GM19023 (cell line): ENCODE measurements at regions not wholly inside any gene's neighbourhood (a gene's known extent, or its start where the extent isn't known, plus 50 kb on each side); places are given as distances from the start of the nearest gene placed in this dataset.

Experiments used
- ATAC-seq: cut with Tn5 transposase; IDR thresholded peaks from one replicate; pipeline ENCODE4 v1.9.1; 2021; ENCODE audit warnings: mild to moderate bottlenecking, moderate library complexity; ENCODE audit not compliant: unreplicated experiment

DNA sequence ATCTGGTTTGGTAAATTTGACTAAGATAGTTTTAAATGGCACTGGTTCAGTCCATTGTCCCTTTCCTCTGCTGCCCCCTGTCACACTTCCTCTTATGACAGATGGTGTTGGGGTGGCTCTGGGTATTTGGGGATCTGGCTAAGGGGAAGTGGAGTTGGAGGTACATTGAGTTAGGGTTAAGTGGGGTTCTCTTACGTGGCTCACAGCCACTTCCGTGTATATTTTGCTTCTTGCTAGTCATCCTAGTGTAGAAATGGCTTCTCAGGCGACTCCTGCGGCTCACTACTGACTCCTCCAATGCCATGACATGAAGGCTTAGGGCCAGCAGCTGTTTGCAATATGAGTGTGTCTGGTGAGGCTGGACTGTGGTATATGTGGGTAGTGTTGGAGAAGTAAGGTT is 187.0 kb downstream of the HAUS1 start:
- no peak for ATAC-seq

DNA sequence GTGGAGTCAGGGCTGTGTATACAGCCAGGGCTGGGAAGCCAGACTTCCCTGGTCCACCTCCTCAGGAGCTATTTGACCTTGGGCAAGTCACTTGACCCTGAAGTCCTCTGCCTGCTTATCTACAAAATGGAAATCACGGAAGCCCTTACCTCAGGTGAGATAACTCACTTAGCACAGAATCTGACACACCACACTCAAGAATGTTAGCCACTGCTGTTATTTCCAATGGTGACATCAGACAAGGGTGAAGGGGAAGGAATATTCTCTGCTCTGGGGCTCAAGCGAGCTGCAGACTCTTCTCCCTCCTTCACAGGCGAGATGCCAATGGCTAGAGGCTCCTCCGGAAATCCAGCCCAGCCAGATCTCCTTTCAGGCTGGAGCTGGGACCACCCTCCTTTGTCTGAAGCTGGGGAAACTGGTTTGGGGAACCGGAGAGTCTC is 189.6 kb downstream of the HAUS1 start:
- ATAC-seq, result no peak

DNA sequence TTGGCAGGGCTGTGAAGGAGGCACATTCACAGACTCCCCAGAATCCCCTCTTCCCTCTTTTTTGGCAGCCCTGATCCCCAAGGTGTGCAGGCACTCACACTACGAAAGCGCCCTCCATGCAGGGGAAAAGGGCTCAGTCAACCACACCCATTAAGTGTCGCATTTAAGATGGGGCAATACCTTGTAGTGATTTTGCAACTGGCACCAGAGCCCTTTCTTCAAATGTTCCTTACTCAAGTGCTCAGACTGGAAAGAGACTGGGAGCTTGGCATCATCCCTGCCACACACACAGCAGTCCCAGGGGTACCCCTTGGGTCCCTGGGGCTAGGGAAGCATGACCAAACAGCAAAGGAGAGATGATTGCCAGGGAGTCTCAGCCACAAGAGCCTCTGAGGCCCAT is 190.1 kb downstream of the HAUS1 start:
- no peak for ATAC-seq

DNA sequence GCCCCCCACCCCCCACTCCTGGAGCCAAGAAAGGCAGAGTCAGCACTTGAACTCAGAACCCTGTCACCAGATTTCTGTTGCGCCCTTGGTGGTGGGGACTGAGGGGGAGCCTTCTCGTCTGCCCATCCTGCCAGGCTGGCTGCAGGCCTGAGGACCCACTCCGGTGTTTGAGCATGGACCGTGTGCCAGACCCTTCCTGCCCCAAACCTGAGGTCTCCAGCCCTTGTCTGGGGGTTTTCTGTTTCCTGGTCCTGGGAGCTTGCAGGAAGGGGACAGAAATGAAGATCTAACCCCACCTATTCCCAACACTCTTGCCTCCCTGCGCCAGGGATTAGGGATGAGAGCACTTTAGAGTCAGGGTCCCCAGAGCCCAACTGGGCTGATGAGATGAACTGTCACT is 190.6 kb downstream of the HAUS1 start:
- no peak for ATAC-seq

DNA sequence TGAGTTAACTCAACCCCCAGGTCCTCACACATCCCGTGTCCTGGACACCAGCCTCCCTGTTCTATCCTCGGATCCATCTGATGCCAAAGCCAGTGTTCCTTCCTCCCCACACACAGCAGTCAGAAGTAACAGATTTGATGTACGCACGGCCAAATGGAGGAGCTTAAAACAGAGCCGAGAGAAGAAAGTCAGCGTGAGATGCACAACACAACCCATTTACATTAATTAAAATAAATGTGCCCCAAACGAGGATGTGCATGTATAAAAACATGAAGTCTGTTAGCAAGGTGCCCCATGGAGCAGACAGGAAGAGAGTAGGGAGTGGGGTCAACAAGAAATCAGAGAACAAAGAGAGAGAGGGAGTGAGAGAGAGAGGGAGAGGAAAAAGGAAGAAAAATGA is 191.2 kb downstream of the HAUS1 start:
- ATAC-seq, result no peak

DNA sequence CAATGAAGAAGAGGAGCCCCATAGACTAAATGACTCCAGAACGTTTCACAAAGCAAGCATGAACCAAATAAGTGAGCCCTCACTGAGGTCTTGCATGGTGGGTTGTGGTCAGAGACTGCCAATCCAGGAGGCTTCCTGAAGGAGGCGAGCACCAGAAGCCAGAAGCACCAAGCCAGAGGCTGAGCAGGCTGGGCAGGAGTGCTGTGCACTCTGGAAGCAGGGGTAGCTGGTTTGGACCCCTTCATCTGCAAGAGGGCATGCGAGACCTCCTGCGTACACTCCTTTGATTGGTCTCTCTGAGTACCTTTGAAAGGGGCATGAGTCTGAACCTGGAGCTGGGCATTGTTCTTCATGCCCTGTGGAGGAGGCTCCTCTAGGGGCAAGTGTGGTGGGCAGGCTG is 192.5 kb downstream of the HAUS1 start:
- ATAC-seq, result no peak

DNA sequence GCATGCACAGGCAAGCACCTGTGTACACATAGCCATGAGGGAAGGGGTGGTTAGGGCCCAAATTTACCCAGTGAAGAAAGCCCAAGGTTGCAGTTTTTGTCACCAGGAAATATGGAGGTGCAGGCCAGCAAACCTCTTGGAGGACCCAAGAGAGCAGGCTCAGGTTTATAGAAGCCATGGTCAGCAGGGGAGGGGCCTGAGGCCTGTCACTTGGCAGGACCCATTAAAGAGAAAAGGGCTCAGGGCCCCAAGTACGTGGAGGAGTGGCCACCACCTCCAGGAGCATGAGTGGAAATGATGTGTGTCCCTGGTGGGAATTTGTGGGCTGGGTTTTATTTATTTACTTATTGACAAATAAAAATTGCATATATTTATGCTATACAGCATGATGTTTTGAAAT is 192.9 kb downstream of the HAUS1 start:
- ATAC-seq, result no peak

DNA sequence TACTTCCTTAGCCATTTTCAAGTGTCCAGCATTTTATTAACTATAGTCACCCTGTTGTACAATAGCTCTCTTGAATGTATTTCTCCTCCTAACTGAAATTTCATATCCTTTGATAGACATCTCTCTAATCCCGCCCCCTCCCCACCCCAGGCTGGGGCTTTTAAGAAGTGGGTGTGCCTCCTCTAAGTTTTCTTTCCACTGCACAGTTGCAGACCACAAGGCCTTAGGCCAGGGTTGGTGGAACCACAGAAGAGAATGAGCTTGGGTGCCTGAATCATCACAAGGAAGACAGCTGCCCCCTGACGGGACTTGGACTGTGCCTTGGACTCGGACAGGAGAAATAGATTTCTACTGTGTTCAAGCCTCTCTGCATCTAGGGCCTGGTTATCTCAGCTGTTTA is 193.4 kb downstream of the HAUS1 start:
- no peak for ATAC-seq

DNA sequence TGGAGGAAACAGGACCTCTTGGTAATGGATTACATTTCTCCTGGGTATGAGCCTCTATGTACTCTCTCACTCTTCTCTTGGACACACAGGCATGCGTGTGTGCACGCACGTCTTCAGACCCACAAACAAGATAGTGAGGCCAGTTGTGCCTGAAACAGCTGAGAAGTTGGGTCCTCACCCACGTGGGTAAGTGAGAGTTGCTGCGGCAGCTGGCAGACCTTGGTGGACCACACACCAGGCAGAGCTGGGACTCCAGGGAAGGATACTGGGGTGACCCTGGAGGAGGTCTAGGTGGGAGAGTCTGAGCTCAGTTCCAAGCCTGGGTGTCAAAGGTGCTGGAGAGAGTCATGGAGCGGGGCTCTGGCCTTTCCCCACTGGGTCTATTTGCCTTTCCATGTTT is 194.3 kb downstream of the HAUS1 start:
- no peak for ATAC-seq

DNA sequence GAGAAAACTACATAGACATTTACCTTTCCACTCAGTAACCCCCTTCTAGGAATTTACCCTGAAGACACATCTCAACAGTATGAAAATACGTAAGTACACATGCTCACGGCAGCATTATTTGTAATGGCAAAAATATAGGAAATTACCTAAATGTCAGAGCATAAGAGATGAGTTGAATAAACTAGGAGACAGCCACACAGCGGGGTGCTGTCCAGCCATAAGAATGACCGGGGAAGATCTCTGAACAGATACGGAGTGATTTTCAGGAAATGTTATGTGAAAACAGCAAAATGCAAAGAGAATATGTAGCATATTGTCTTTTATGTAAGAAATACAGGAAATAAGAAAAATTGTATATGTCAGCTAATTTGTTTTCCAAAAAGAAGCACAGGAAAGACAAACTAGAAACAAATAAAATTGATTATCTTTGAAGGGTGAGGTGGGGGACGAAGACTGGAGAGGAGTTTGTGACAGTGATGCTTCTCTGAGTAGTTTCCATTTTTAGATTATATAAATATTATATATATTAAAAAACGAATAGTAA is 195.4 kb downstream of the HAUS1 start:
- no peak for ATAC-seq

DNA sequence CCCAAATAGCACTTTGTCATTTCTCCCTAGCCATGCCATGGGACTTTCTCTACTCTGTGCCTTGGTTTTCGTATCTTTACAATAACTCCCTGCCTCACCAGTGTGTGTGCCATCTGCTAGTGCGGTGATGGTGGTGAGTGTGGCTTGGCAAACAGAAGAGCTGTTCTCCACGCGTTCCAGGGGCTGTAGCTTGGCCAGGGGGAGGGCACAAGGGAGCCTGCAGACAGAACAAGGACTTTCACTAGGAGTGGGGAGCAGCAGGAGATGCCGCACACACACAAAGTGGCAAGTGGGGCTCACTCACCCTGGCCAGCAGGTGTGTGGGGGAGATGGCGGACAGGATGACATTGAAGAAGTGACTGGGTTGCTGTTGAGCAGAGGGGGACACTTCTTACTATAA is 196.9 kb downstream of the HAUS1 start:
- ATAC-seq, result no peak

DNA sequence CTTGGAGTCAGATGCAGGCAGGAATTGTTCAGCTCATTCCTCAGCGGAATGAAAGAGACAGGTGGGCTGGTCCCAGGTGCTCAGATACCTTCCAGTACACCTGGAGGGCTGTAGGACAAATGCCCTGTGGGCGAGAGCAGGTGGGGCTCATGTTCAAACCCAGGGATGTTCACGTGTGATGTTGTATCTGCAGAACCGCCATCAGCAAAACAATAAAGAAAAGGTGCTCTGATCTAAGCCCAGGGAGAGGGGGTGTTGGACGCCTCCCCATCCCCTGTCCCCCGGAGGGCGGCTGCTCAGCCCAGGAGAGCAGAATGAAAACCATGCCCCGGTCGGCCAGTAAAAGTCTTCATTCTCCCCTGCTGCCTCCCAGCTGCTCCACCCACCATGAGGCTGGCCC is 197.4 kb downstream of the HAUS1 start:
- ATAC-seq, result no peak

DNA sequence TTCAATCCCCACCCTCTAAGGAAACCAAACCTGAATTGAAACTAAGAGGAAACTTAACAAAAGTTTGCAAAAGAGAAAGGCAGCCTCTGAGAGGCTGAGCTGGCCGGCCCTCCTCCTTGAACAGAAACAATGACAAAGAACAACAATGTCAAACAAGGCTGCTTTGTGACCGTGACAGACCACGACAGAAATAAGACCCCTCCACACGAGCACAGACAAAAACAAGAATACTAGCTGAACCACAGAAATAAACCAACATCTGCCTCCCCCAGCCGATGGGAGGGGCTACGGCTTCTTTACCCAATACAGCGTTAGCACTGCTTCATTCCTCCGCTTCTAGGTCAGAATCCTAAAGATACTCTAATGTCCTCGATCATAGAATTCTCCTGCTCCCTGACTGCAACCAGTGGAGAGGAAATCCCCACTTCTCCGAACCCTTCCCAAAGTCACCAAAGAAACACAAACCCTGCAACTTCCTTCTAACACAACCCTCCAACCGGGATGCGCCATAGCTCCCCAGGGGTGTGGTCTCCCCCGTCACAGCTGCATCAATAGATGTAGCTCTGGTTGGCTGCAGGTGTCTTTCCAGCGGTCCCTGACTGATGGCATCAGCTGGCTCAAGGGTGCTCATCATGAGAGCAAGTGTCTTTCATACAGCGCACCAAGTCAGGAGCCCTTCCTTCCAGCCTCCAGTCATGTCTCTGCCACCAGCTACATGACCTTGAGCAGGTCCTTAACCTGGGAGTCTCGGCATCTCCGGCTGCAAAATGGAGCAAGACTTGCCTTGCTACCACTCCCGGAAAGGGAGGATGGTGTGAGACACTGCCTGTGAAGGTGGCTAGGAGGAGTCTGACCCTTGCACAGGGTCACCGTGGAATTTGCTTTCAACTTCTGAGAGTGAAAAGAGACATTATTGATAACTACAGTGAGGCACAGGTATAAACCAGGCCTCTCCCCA is 198.6 kb downstream of the HAUS1 start:
- no peak for ATAC-seq

DNA sequence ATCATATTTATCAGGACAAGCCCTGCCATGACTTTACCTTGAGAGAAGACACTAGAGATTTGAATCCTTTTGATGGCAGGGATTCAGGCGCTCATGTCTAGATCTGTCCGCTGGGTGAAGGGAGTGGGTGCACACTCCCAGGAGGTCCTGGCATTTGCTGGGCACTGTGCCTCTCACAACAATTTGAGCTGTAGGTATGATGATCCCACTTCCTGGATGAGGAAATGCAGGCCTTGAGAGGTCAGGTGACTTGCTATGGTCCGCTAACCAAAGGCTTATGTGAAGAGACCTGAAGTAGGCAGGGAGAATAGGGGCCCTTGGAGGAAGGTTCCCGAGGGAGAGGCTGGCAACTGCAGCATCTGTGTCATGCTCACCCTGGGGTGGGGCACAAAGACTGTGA is 206.1 kb downstream of the HAUS1 start:
- no peak for ATAC-seq

DNA sequence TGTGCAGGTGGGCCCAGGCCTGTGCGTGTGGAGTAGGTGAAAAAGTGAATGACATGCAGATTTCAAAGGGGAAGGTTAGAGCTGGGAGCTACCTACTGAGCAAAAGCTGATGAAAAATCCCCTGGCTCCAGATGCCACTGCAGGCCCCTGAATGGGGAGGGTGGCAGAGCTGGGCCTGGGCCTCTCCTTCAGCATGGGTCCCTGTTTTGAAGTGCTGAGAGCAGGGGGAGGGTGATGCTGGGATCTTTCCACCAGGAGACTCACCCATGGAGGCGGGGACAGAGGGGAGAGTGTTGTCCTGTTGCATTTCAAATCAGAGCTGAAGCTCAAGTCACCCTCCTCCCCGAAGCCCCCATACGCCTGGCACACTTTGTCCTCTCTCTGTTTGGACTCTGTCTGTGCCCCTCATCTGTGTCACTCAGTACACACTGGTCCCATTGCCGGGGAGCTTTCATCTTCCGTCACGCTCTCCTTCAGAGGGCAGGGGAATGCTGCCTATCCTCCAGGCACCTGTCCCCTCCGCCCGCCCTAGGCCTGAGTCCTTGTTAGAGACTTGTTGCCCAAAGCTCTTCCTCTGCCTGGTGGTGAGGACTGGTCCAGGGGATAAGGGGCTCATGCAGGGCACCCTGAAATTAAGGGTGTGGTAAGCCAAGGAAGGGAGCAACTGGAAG is 206.6 kb downstream of the HAUS1 start:
- ATAC-seq, result no peak

DNA sequence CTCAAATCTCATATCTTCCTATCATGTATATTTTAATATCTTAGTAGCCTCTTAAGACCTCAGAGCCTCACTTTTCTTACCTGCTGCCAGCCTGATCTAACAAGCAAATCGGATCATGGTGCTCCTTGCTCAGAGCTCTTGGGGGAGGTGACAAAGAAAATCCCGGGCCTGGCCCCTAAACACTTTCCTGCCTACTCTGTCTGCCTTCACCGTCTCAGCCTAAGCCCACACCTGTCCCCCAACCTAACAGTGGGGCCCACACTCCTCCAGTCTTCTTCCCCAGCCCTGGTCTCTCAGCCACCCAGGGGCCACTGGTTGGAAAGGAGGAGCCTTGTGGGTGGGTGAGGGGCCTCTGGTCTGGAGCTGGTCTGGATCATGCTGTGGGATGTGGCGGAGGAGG is 207.3 kb downstream of the HAUS1 start:
- no peak for ATAC-seq

DNA sequence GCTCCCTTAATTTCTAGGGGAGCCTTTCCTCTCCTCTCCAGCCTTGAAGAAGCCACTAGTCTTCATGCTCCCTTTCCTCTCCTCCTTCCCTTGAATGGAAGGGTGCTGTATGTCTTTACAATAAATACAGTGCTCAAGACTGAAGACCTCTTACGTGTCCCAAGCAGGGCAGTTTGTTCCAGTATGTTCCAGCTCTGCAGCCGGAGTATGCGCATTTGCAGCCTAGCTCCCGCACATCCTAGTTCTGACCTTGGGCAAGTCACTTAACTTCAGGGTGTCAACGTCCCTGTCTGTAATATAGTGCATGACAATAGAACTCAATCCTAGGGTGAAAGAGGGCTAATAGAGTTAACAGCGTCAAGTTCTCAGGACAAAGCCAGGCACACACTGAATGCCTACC is 208.0 kb downstream of the HAUS1 start:
- no peak for ATAC-seq

DNA sequence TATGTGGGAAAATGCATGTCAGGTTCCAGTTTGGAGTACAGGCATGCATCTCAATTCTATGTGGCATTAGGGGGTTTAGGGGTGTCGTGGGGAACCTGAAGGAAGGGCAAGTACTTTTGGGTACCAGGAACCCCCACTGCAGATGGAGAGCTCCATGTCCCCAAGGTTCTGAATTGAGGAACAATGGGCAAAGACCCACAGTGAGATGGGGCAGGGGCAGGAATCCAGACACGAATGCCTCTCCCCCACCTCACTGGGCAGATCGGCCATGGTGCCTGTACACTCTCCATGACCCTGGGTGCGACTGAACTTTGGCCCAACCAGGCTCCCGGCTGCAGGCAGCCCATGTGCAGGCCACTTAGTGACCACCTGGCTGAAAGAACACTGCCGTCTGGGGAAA is 209.3 kb downstream of the HAUS1 start:
- no peak for ATAC-seq

DNA sequence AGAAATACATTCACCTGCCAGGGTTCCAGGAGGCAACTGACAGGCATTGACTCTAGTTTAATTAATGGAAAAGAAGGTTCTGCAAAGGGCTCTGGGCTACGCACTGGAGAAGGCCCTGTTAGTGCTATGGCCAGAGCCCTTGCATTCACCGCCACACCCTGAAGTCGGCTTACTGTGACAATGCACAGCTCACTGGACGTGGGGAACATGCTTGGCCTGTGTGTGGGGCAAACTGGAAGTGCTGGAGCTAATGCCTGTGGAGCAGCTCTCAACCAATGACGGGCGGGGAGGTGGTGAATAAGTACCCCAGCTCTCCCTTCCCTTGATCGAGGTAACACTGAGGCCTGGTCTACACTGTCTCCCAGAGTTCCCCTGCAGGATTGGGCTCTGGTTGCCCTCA is 209.8 kb downstream of the HAUS1 start:
- ATAC-seq, result no peak

DNA sequence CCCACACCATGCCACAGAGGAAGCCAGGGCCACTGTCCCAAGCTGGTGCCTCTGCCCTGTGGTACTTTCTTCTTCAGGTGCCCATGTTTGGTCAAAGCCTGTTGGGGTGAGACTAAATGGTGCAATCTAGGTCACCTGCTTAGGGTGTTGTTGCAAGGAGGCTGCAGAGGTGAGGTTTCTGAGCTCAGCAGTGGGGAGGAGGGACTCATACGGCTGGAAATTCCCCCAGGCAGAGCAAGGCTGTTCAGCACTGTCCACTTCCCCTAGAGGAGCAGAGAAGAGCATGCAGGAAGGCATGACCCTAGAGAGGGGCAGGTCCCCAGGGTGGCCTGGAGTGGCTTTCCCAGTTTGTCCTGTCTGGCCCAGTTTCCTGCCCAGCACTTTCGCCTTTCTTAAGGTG is 211.0 kb downstream of the HAUS1 start:
- no peak for ATAC-seq

DNA sequence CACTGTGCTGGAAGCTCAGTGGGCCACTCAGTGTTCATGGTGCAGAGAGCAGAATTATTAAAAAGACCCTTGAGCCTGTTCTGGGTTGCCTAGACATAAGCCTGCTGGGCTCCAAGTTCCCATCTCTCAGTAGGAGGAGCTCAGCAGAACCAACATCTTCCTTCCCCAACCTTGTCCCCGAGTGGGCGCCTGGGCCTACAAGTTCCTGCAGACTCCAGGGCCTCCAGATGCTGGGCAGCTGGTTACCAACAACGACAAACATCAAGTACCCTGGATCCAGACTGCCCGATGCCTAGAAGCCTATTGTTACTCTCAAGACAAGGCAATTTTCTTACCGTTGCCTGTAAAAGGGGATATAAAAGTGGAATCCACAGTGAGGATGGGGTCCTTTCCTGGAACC is 214.2 kb downstream of the HAUS1 start:
- no peak for ATAC-seq

DNA sequence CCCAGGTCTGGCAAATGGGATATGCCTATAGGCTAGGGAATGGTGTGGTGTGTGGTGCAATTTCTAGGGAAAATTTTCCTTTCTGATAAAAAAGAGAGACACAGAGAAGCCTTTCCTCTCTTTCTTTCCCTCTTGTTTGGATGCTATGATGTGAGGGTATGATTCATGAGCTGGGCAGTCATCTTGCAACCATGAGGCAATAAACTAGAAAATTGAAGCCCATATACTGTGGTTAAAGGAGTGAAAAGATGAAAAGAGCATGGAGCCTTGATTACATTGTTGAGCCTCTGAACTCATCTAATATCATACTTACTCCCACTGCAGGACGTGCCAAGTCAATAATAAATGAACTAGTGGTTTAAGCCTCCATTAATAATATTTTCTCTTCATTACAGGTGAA is 215.6 kb downstream of the HAUS1 start:
- ATAC-seq, result no peak
